ENCODE measurements at regions not wholly inside any gene's neighbourhood (a gene's known extent, or its start where the extent isn't known, plus 50 kb on each side); places are given as distances from the start of the nearest gene placed in this dataset.
"Not testable (repeated sequence)": the region's sequence is repeated elsewhere in the genome, so short reads cannot be mapped to it uniquely, and the experiment has no call there.

DNA sequence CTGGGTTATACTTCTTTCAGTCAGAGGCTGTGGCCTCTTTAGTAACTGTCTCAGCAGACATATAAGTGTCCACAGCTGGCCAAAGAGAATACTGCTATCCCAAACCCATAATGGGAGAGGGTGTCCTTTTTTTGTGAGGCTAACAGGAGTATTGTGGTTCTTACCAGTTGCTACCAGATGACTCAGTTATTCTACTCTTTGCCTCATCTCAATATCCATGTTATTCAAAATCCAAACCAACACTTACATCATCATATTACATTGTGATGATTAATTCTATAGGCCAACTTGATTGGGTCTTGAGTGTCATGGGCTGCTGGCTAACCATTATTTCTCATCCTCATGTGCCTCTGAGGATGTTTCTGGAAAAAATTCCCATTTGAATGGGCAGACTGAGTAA lies 120.9 kb downstream of the TMEM168 start:
- no peak for DNase-seq

DNA sequence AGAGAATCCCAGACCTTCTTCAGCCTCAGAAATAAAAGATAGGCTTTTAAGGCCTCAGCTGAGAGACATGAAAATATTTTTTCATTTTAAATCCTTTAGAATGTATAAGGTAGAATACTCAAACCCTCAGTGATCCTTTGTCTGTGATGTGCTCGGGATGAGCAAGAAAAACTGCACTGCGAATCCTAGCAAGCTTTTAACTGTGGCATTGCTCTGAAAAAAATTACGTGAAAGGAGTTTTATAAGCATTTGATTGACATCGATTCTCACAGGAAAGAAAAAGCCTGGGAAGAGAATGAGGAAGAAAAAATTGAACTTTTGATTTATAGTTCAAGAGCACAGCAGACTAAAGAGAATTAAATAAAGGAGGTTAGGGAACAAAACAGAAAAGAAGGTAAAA lies 120.0 kb downstream of the TMEM168 start:
- DNase-seq = no peak

DNA sequence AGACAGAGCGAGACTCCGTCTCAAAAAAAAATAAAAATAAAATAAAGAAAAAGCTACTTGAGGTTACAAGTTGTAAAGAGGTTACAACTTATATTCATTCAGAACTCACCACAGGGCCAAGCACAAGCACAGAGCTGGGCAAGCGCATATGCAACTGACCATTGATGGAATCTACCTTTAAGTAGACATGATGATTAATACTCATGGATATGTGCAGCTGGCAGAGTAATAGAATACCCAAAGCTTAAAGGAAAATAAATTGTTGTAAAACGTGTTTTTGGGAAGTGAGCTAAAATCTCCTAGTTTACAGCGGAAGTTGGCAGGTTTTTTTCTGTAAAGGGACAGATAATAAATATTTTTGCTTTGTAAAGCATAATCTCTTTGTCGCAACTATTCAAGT lies 111.6 kb downstream of the TMEM168 start:
- DNase-seq = no peak

DNA sequence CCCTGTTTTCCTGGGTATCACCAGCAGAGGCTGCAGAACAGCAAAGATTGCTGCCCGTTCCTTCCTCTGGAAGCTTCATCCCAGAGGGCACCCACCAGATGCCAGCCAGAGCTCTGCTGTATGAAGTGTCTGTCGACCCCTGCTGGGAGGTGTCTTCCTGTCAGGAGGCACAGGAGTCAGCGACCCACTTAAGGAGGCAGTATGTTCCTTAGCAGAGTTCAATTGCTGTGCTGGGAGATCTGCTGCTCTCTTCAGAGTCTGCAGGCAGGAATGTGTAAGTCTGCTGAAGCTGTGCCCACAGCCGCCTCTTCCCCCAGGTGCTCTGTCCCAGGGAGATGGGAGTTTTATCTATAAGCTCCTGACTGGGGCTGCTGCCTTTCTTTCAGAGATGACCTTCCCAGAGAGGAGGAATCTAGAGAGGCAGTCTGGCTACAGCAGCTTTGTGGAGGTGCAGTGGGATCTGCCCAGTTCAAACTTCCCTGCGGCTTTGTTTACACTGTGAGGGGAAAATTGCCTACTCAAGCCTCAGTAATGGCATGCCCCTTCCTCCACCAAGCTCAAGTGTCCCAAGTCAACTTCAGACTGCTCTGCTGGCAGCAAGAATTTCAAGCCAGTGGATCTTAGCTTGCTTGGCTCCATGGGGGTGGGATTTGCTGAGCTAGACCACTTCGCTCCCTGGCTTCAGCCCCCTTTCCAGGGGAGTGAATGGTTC lies 100.6 kb downstream of the TMEM168 start:
- DNase-seq = not testable (repeated sequence)

DNA sequence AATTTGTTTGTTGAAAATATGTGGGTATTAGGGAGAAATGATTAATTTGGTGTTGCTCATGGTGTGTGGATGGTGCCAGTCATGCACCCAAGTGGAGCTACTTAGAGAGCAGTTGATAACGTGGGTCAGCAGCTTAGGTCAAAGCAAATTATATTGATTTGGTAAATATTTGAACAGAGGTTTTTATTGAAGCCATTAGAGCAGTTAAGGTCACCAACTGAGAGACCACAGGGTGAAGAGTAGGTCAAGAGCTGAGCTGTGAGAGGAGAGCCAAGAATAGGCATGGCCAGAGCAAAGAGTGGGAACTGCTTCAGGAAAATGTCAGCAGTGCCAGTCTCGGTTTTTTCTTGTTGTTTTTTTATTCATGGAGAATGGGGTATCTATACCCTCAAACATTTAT lies 97.9 kb downstream of the TMEM168 start:
- no peak for DNase-seq

DNA sequence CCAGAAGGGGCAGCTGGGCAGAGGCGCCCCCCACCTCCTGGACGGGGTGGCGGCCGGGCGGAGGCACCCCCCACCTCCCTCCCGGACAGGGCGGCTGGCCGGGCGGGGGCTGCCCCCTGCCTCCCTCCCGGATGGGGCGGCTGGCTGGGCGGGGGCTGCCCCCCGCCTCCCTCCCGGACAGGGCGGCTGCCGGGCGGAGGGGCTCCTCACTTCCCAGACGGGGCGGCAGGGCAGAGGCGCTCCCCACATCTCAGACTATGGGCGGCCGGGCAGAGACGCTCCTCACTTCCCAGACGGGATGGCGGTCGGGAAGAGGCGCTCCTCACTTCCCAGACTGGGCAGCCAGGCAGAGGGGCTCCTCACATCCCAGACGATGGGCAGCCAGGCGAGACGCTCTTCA lies 93.0 kb downstream of the TMEM168 start:
- DNase-seq = not testable (repeated sequence)

DNA sequence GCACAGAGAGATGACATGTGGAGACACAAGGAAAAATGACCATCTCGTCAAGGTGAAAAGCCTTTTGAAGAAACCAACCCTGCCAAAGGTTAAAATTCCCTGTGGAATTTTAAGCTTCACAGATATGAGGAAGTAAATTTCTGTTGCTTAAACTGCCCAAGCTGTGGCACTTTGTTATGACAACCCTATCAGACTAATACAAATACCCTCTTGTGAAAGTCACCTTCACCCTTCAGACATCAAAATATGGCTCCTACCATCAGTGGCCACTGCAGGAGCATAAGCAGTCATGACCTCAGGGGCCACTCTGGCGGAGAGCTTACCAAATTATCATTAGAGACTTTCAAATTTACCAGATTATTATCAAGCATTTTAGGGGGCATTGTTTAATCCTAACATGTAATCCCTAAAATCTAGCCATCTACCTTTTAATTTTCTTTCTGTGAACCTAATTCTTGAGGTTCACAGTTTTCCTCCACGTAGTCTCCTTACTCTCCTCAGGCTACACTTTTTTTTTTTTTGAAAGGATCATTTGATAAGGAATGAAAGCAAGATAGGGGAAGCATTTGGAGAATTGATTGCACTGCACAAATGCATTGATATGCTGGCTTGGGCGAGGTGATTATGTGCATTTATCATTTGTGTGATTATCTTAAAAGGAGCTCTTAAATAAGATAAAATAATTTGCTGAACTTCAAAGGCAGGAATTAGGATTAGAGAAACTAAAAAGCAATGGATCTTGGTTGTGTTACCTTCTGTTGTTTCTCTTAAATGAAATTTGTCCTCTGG lies 90.3 kb downstream of the TMEM168 start:
- no peak for DNase-seq

DNA sequence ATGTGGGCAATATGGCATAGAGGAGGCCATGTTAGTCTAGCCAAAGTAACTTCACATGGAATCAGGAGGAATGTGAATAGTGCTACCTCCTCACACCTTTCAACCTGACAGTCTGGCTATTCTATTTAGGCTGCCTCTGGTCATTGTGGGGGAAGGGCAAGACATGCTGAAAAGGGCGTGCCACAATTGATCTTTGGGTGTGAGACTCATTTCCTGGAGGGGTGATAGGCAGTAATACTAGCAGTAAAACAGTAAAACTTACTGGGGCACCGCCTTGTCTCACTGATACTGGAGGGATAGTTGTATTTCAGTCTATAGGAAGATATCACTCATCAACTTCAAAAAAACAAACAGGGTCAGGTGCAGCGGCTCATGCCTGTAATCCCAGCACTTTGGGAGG lies 88.7 kb downstream of the TMEM168 start:
- no peak for DNase-seq

DNA sequence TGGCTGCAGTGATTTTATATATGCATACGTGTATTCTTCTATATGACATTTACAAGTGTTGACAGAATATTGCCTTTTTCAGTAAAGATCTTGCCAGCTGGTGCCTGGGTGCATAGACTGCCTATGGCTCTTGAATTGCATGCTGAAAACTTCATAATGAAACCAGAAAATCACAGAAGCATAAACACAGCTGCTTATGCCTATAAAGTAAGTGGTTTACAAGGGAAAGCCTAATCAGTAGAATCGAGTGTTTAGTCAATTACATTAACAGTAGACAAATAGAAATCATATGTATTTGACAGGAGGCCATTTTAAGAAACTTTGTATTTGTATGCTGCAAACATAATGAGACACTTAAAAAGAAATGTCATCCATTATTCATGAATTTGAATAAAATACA lies 82.5 kb downstream of the TMEM168 start:
- DNase-seq = no peak

DNA sequence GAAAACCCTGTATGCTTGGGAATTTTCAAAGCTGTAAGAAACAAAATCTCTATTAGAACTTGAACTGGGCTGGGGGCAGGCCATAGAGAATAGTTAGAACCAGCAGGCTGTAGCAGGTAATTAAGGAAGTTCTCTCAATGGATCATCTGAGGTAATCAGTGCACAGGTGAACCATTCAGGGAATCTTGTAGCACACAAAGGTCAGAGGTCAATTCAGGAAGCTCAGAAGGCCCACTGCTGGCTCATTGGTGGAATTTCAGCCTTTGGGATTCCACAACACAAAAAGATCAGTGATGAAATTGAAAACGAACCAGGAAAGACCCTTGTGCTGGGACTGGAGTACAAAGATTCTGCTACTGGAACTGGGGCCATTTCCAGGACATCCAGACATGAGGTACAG lies 82.0 kb downstream of the TMEM168 start:
- DNase-seq = no peak

Measured in hypothalamus (tissue), 51 donors.